ENCODE measurements at regions not wholly inside any gene's neighbourhood (a gene's known extent, or its start where the extent isn't known, plus 50 kb on each side); places are given as distances from the start of the nearest gene placed in this dataset.

- H3K36me3 Mint-ChIP-seq (ENCODE audit: insufficient read depth) = no peaks in the 10 kb centered on the region
- no peak overlapping the region for H3K4me3 Mint-ChIP-seq
- no peak for ATAC-seq
- peaks cover 14% of the 10 kb centered on the region for H3K9me3 Mint-ChIP-seq
- H3K27me3 Mint-ChIP-seq (ENCODE audit: low read depth) = no peaks in the 10 kb centered on the region
- DNase-seq = no peak
- no peaks in the 10 kb centered on the region for H3K4me1 Mint-ChIP-seq (ENCODE audit: low read depth)
These were observed 1167.4 kb downstream of the BRD1 start for GRCh38 chr22:48660104-48660789.

DNA sequence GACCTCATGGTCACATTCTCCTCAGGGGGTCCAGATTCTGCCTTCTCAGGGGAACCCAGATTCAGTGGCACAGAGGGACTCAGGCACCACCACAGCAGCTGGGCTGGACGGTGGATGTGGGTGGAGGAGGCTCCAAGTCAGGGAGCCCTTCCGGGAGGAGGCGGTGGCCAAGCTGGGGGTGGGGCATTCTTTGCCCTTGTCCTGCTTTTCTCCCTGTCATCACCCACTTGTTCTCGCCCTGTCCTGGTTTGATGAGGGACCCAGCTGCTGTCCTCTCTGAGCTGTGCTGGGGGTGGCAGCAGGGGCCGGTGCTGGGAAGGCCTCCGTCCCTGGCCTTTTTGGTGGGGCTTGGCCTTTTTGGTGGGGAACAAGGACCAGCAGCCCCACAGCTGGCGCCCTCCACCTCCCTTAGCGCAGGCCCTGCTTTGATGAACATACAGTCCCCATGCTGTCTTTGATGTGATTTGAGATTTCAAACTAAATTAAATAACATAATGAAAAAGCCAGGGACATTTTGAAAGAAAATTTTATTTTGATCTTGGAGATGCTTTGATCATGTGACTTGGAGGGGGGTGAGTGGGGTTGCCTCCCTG is 1168.2 kb downstream of the BRD1 start:
- Mint-ChIP-seq H3K36me3 (ENCODE audit: insufficient read depth) (no peaks in the 10 kb centered on the region), H3K4me3 (no peak overlapping the region), H3K4me1 (ENCODE audit: low read depth) (no peaks in the 10 kb centered on the region), H3K9me3 (peaks cover 8% of the 10 kb centered on the region), H3K27me3 (ENCODE audit: low read depth) (no peaks in the 10 kb centered on the region)
- DNase-seq (no peak), ATAC-seq (no peak)

GRCh38 chr22:48658871-48659270 is 1168.8 kb downstream of the BRD1 start:
- ATAC-seq (no peak), DNase-seq (no peak)
- Mint-ChIP-seq H3K9me3 (peaks cover 3% of the 10 kb centered on the region), H3K4me3 (no peak overlapping the region), H3K27me3 (ENCODE audit: low read depth) (no peaks in the 10 kb centered on the region), H3K4me1 (ENCODE audit: low read depth) (no peaks in the 10 kb centered on the region), H3K36me3 (ENCODE audit: insufficient read depth) (no peaks in the 10 kb centered on the region)

DNA sequence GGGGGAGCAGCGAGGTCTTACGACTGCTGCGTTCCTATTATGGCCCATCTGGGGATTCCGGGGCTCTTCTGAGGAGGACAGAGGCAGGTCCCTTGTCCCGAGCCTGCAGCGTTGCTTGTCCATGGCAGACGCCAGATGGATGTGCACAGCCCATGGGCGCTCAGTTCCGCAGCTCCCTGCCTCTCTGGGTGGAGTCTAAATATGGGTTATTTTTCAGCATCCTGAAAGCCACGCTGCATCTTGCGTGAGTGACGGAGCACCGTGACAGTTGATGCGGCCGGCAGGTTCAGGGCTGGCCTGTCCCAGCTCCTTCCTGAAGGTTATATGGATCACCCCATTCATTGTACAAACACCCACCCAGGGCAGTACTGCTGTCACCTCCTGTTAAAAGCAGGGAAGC is 1169.4 kb downstream of the BRD1 start:
- H3K9me3 Mint-ChIP-seq = peaks cover 3% of the 10 kb centered on the region
- H3K4me1 Mint-ChIP-seq (ENCODE audit: low read depth) = no peaks in the 10 kb centered on the region
- H3K4me3 Mint-ChIP-seq = no peak overlapping the region
- no peaks in the 10 kb centered on the region for H3K36me3 Mint-ChIP-seq (ENCODE audit: insufficient read depth)
- no peaks in the 10 kb centered on the region for H3K27me3 Mint-ChIP-seq (ENCODE audit: low read depth)
- DNase-seq (no peak), ATAC-seq (no peak)

- H3K4me3 Mint-ChIP-seq = no peak overlapping the region
- no peaks in the 10 kb centered on the region for H3K4me1 Mint-ChIP-seq (ENCODE audit: low read depth)
- DNase-seq (no peak), ATAC-seq (no peak)
- no peaks in the 10 kb centered on the region for H3K9me3 Mint-ChIP-seq
- H3K36me3 Mint-ChIP-seq (ENCODE audit: insufficient read depth) = no peaks in the 10 kb centered on the region
- no peaks in the 10 kb centered on the region for H3K27me3 Mint-ChIP-seq (ENCODE audit: low read depth)
These were observed 1173.2 kb downstream of the BRD1 start for GRCh38 chr22:48654492-48654891.

- ATAC-seq (no peak), DNase-seq (no peak)
- Mint-ChIP-seq H3K9me3 (no peaks in the 10 kb centered on the region), H3K36me3 (ENCODE audit: insufficient read depth) (no peaks in the 10 kb centered on the region), H3K4me1 (ENCODE audit: low read depth) (no peaks in the 10 kb centered on the region), H3K27me3 (ENCODE audit: low read depth) (no peaks in the 10 kb centered on the region), H3K4me3 (no peak overlapping the region)
These were observed 1173.7 kb downstream of the BRD1 start for GRCh38 chr22:48653929-48654328.

DNA sequence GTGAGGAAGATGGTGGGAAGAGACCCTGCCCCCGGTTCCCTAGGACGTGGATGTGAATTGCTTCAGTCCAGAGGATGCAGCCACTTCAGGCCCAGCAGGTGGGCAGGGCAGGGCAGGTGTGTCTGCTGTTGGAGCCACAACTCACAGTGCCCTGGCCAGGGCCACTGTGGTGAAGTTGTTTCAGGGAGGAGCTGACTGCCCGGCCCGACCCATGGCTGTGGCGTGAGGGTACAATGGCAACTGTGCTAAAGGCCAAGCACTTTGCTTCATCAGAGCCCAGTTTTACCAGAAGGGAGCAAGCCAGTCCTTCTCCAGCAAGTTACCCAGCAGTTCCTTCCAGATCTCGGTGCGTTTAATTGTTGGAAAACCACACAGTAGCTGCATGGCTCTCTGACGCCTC is 1174.4 kb downstream of the BRD1 start:
- Mint-ChIP-seq H3K4me3 (no peak overlapping the region), H3K4me1 (ENCODE audit: low read depth) (no peaks in the 10 kb centered on the region), H3K27me3 (ENCODE audit: low read depth) (no peaks in the 10 kb centered on the region), H3K36me3 (ENCODE audit: insufficient read depth) (no peaks in the 10 kb centered on the region), H3K9me3 (no peaks in the 10 kb centered on the region)
- ATAC-seq (no peak), DNase-seq (no peak)

DNA sequence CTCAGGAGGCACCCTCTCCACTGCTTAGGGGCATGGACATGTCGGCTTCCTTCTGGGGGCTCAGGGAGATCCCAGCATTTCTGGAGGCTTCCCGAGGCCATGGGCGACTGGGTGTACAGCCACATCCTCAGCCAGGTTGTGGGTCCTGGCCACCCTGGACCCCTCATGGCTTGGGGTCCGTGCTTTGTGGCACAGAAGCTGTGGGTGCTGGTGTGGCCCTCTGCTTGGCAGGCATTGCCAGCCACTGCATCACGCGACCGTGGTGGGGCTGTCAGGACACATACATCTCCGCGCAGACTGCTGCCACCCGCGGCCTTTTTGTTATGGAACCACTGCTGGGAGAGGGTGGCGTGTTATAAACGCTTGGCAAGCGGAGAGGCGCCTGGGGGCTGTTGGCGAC is 1174.9 kb downstream of the BRD1 start:
- ATAC-seq (no peak), DNase-seq (no peak)
- Mint-ChIP-seq H3K36me3 (ENCODE audit: insufficient read depth) (no peaks in the 10 kb centered on the region), H3K9me3 (no peaks in the 10 kb centered on the region), H3K4me1 (ENCODE audit: low read depth) (no peaks in the 10 kb centered on the region), H3K4me3 (no peak overlapping the region), H3K27me3 (ENCODE audit: low read depth) (no peaks in the 10 kb centered on the region)

- H3K9me3 Mint-ChIP-seq = no peaks in the 10 kb centered on the region
- no peaks in the 10 kb centered on the region for H3K27me3 Mint-ChIP-seq (ENCODE audit: low read depth)
- no peaks in the 10 kb centered on the region for H3K4me1 Mint-ChIP-seq (ENCODE audit: low read depth)
- H3K36me3 Mint-ChIP-seq (ENCODE audit: insufficient read depth) = no peaks in the 10 kb centered on the region
- no peak overlapping the region for H3K4me3 Mint-ChIP-seq
- DNase-seq (no peak), ATAC-seq (no peak)
These were observed 1175.6 kb downstream of the BRD1 start for GRCh38 chr22:48651981-48652538.

GRCh38 chr22:48651036-48651890 is 1176.4 kb downstream of the BRD1 start:
- H3K27me3 Mint-ChIP-seq (ENCODE audit: low read depth) = no peaks in the 10 kb centered on the region
- H3K4me3 Mint-ChIP-seq = no peak overlapping the region
- ATAC-seq = no peak
- H3K4me1 Mint-ChIP-seq (ENCODE audit: low read depth) = no peaks in the 10 kb centered on the region
- no peak for DNase-seq
- no peaks in the 10 kb centered on the region for H3K36me3 Mint-ChIP-seq (ENCODE audit: insufficient read depth)
- no peaks in the 10 kb centered on the region for H3K9me3 Mint-ChIP-seq

GRCh38 chr22:48650323-48651035 is 1177.2 kb downstream of the BRD1 start:
- Mint-ChIP-seq H3K9me3 (no peaks in the 10 kb centered on the region), H3K36me3 (ENCODE audit: insufficient read depth) (no peaks in the 10 kb centered on the region), H3K4me1 (ENCODE audit: low read depth) (no peaks in the 10 kb centered on the region), H3K4me3 (no peak overlapping the region), H3K27me3 (ENCODE audit: low read depth) (no peaks in the 10 kb centered on the region)
- ATAC-seq = no peak
- DNase-seq = no peak

GRCh38 chr22:48649466-48649865 is 1178.2 kb downstream of the BRD1 start:
- Mint-ChIP-seq H3K36me3 (ENCODE audit: insufficient read depth) (no peaks in the 10 kb centered on the region), H3K27me3 (ENCODE audit: low read depth) (no peaks in the 10 kb centered on the region), H3K9me3 (no peaks in the 10 kb centered on the region), H3K4me3 (no peak overlapping the region), H3K4me1 (ENCODE audit: low read depth) (no peaks in the 10 kb centered on the region)
- DNase-seq (no peak), ATAC-seq (no peak)

GRCh38 chr22:48649031-48649430 is 1178.6 kb downstream of the BRD1 start:
- Mint-ChIP-seq H3K4me1 (ENCODE audit: low read depth) (no peaks in the 10 kb centered on the region), H3K9me3 (no peaks in the 10 kb centered on the region), H3K27me3 (ENCODE audit: low read depth) (no peaks in the 10 kb centered on the region), H3K36me3 (ENCODE audit: insufficient read depth) (no peaks in the 10 kb centered on the region), H3K4me3 (no peak overlapping the region)
- DNase-seq (no peak), ATAC-seq (no peak)
